ENCODE measurements at regions not wholly inside any gene's neighbourhood (a gene's known extent, or its start where the extent isn't known, plus 50 kb on each side); places are given as distances from the start of the nearest gene placed in this dataset.
"Not testable (repeated sequence)": the region's sequence is repeated elsewhere in the genome, so short reads cannot be mapped to it uniquely, and the experiment has no call there.

- intact Hi-C loops (cut with DNase I), result no loop called here
- no peak for DNase-seq (ENCODE audit: extremely low spot score)
- WGBS, result 67% methylated on average over 3 of the region's 3 CpGs
- no peak overlapping the region for H3K4me3 ChIP-seq
- no peaks in the 10 kb centered on the region for H3K27me3 ChIP-seq
- H3K4me1 ChIP-seq, result no peaks in the 10 kb centered on the region
- no peaks in the 10 kb centered on the region for H3K9me3 ChIP-seq
- no peak overlapping the region for H3K27ac ChIP-seq (replicated peaks in 1 of 4)
- no peak for TF ChIP-seq POLR2A (IDR thresholded peaks at IDR 0.05; ENCODE audit: low read depth)
- H3K36me3 ChIP-seq, result no peaks in the 10 kb centered on the region
Observed at GRCh38 chr6:103516336-103516735, 1343.4 kb downstream of the HACE1 start.

- no peaks in the 10 kb centered on the region for H3K27me3 ChIP-seq
- no peaks in the 10 kb centered on the region for H3K9me3 ChIP-seq
- H3K27ac ChIP-seq (replicated peaks in 1 of 4), result no peak overlapping the region
- intact Hi-C loops (cut with DNase I), result no loop called here
- H3K4me1 ChIP-seq, result no peaks in the 10 kb centered on the region
- TF ChIP-seq CTCF (IDR thresholded peaks at IDR 0.05) (no peak), EP300 (IDR thresholded peaks at IDR 0.05) (no peak), POLR2A (IDR thresholded peaks at IDR 0.05; ENCODE audit: low read depth) (no peak), POLR2AphosphoS5 (IDR thresholded peaks at IDR 0.05) (no peak)
- DNase-seq (ENCODE audit: extremely low spot score), result no peak
- no peaks in the 10 kb centered on the region for H3K36me3 ChIP-seq
- no peak overlapping the region for H3K4me3 ChIP-seq
Observed at GRCh38 chr6:103507052-103507451, 1352.7 kb downstream of the HACE1 start.

- Histone ChIP-seq H3K9me3 (no peaks in the 10 kb centered on the region), H3K36me3 (no peaks in the 10 kb centered on the region), H3K27ac (replicated peaks in 1 of 4) (no peak overlapping the region), H3K27me3 (no peaks in the 10 kb centered on the region), H3K4me3 (no peak overlapping the region), H3K4me1 (no peaks in the 10 kb centered on the region)
- WGBS, result 38% methylated on average over 2 of the region's 2 CpGs
- no peak for TF ChIP-seq POLR2A (IDR thresholded peaks at IDR 0.05; ENCODE audit: low read depth)
- TF ChIP-seq POLR2AphosphoS5 (IDR thresholded peaks at IDR 0.05), result no peak
- no peak for TF ChIP-seq CTCF (IDR thresholded peaks at IDR 0.05)
- TF ChIP-seq EP300 (IDR thresholded peaks at IDR 0.05), result no peak
- intact Hi-C loops (cut with DNase I), result no loop called here
- no peak for DNase-seq (ENCODE audit: extremely low spot score)
Observed at GRCh38 chr6:103505155-103505518, 1354.6 kb downstream of the HACE1 start.

GRCh38 chr6:103504501-103505154, 1355.1 kb downstream of the HACE1 start:
- WGBS, result 43% methylated on average over 1 of the region's 1 CpG
- DNase-seq (ENCODE audit: extremely low spot score), result no peak
- intact Hi-C loops (cut with DNase I), result no loop called here
- Histone ChIP-seq H3K36me3 (no peaks in the 10 kb centered on the region), H3K4me1 (no peaks in the 10 kb centered on the region), H3K9me3 (no peaks in the 10 kb centered on the region), H3K27me3 (no peaks in the 10 kb centered on the region), H3K27ac (replicated peaks in 1 of 4) (no peak overlapping the region), H3K4me3 (no peak overlapping the region)
- TF ChIP-seq POLR2A (IDR thresholded peaks at IDR 0.05; ENCODE audit: low read depth), result no peak
- TF ChIP-seq POLR2AphosphoS5 (IDR thresholded peaks at IDR 0.05), result no peak
- TF ChIP-seq CTCF (IDR thresholded peaks at IDR 0.05), result no peak
- TF ChIP-seq EP300 (IDR thresholded peaks at IDR 0.05), result no peak

DNA sequence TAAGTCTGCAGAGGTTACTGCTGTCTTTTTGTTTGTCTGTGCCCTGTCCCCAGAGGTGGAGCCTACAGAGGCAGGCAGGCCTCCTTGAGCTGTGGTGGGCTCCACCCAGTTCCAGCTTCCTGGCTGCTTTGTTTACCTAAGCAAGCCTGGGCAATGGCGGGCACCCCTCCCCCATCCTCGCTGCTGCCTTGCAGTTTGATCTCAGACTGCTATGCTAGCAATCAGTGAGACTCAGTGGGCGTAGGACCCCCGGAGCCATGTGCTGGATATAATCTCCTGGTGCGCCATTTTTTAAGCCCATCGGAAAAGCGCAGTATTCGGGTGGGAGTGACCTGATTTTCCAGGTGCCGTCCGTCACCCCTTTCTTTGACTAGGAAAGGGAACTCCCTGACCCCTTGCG, 1363.1 kb downstream of the HACE1 start:
- WGBS, result 92% methylated on average over 9 of the region's 11 CpGs
- intact Hi-C loops (cut with DNase I), result not testable (repeated sequence)

DNA sequence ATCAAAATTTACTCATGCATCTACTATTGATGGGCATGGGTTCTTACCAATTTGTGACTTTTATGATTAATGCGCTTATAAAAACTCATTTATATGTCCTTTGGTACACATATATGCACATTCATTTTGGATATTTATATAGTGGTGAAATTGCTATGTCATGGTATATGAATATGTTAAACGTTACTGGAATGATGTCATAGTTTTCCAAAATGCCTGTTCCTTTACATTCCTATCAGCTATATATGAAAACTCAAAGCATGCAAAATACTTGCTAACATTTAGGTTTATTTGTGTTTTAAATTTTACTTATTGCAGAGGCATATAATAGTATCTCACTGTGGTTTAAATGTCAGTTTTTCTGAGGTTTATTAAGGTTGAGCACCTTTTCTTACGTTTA, 1403.1 kb downstream of the HACE1 start:
- Histone ChIP-seq H3K27me3 (no peaks in the 10 kb centered on the region), H3K4me3 (no peak overlapping the region), H3K27ac (replicated peaks in 1 of 4) (no peak overlapping the region), H3K9me3 (no peaks in the 10 kb centered on the region), H3K4me1 (no peaks in the 10 kb centered on the region), H3K36me3 (no peaks in the 10 kb centered on the region)
- TF ChIP-seq POLR2A (IDR thresholded peaks at IDR 0.05; ENCODE audit: low read depth) (no peak), EP300 (IDR thresholded peaks at IDR 0.05) (no peak), POLR2AphosphoS5 (IDR thresholded peaks at IDR 0.05) (no peak), CTCF (IDR thresholded peaks at IDR 0.05) (no peak)
- intact Hi-C loops (cut with DNase I), result no loop called here
- DNase-seq (ENCODE audit: extremely low spot score), result no peak
- 84% methylated on average over 3 of the region's 3 CpGs for WGBS

More for the DNA sequence above, 1363.1 kb downstream of the HACE1 start:
- DNase-seq (ENCODE audit: extremely low spot score); H3K36me3 ChIP-seq; H3K4me1 ChIP-seq; H3K4me3 ChIP-seq; H3K27me3 ChIP-seq; H3K27ac ChIP-seq (replicated peaks in 1 of 4); H3K9me3 ChIP-seq: not testable (repeated sequence)

Measured in esophagus muscularis mucosa (tissue), 4 donors.